K562 (cell line): ENCODE measurements at regions not wholly inside any gene's neighbourhood (a gene's known extent, or its start where the extent isn't known, plus 50 kb on each side); places are given as distances from the start of the nearest gene placed in this dataset.

ENCODE experiments used
- ATAC-seq: fragments of 200-7000 bp; cut with Tn5 transposase; 3 replicates; pipeline ENCODE4 v1.9.1; 2020; ENCODE audit warnings: moderate library complexity
- BruUV-seq: library from RNA; stranded (reverse); fragments of 400-500 nt; replicated peaks from 2 replicates; lab custom pipeline; 2021; lab: Mats Ljungman, UMichigan
- CTCF ChIA-PET: fragments of 300-600 bp; formaldehyde crosslinking; extraction: SDS; loops from one replicate; lab custom pipeline; 2021; ENCODE audit warnings: low intra/inter-chr PET ratio; lab: Yijun Ruan, JAX
- POLR2A ChIA-PET: fragments of 300-600, 350-650 bp; sonication (Branson Sonifier 250); formaldehyde crosslinking; extraction: SDS; loops from one replicate; lab custom pipeline; 2021; ENCODE audit warnings: antibody characterized with exemption, inconsistent platforms; lab: Yijun Ruan, JAX
- DNase-seq, 4 experiments: peaks; one replicate each; pipeline versions ENCODE4 v3.0.0 to v3.0.0-alpha.2; 2011 to 2018; ENCODE audit warnings: low spot score in 3 of 4, mixed read lengths in 3 of 4; ENCODE audit errors: extremely low read depth in 1 of 4
- FAIRE-seq: peaks from 2 replicates; lab custom pipeline; 2011; peaks lifted over from hg19 to GRCh38; lab: Jason Lieb, UNC
- H2AFZ ChIP-seq: 2 replicates; pipeline ENCODE4 v1.6.0; 2011; ENCODE audit warnings: low read depth, low read length, control low read depth, inconsistent platforms
- H3K27ac ChIP-seq: fragments of 200-600 bp; 3 replicates; pipeline ENCODE4 v1.8.0; 2011; ENCODE audit warnings: low read depth, mild to moderate bottlenecking, control low read depth, inconsistent platforms, low read length, moderate library complexity, mixed read lengths; ENCODE audit errors: extremely low read depth
- H3K27me3 ChIP-seq, 2 experiments: fragments of 300-600 bp in 1 of 2; 2 replicates in 1 of 2; 3 replicates in 1 of 2; pipeline versions ENCODE4 v1.6.0 to v1.8.0; 2011; ENCODE audit warnings: inconsistent platforms in 2 of 2, low read length in 2 of 2, mild to moderate bottlenecking in 1 of 2, mixed read lengths in 1 of 2, moderate library complexity in 1 of 2; ENCODE audit not compliant: control insufficient read depth in 2 of 2, insufficient read depth in 2 of 2
- H3K36me3 ChIP-seq: fragments of 300-600 bp; 3 replicates; pipeline ENCODE4 v1.8.0; 2011; ENCODE audit warnings: mild to moderate bottlenecking, low read length, inconsistent platforms; ENCODE audit not compliant: control insufficient read depth, insufficient read depth
- H3K4me1 ChIP-seq, 2 experiments: fragments of 200-600 bp in 1 of 2; replicated peaks in 1 of 2; 2 replicates in 1 of 2; 3 replicates in 1 of 2; pipeline versions ENCODE4 v1.5.1 to v1.8.0; 2011; ENCODE audit warnings: inconsistent platforms in 2 of 2, low read length in 2 of 2, mild to moderate bottlenecking in 1 of 2, mixed read lengths in 1 of 2, moderate library complexity in 1 of 2; ENCODE audit not compliant: control insufficient read depth in 2 of 2, insufficient read depth in 2 of 2
- H3K4me2 ChIP-seq: 2 replicates; pipeline ENCODE4 v1.6.1; 2011; ENCODE audit warnings: low read length, control low read depth, inconsistent platforms, mixed read lengths; ENCODE audit not compliant: insufficient read depth
- H3K4me3 ChIP-seq: fragments of 200-600 bp; sonication (generic), shearing (Covaris generic); 2 replicates; pipeline ENCODE4 v1.5.1; 2016; ENCODE audit warnings: control low read depth, inconsistent platforms
- H3K79me2 ChIP-seq: fragments of 200-600 bp; 3 replicates; pipeline ENCODE4 v1.8.0; 2011; ENCODE audit warnings: low read length, inconsistent platforms; ENCODE audit not compliant: control insufficient read depth, insufficient read depth
- H3K9ac ChIP-seq, 2 experiments: 2 replicates each; pipeline versions ENCODE4 v1.6.0 to v1.6.1; 2011; ENCODE audit warnings: low read depth in 2 of 2, low read length in 2 of 2, control low read depth in 1 of 2, inconsistent platforms in 1 of 2, mild to moderate bottlenecking in 1 of 2, mixed read lengths in 1 of 2; ENCODE audit not compliant: insufficient read depth in 1 of 2
- H3K9me1 ChIP-seq: one replicate; pipeline ENCODE4 v1.6.0; 2011; ENCODE audit warnings: inconsistent platforms, mild to moderate bottlenecking, low read length, moderate library complexity; ENCODE audit not compliant: control insufficient read depth, insufficient read depth
- H3K9me3 ChIP-seq: replicated peaks from 2 replicates; pipeline ENCODE4 v1.5.1; 2011; ENCODE audit warnings: low read depth, low read length, inconsistent platforms; ENCODE audit not compliant: control insufficient read depth, insufficient read depth
- H4K20me1 ChIP-seq: replicated peaks from 2 replicates; pipeline ENCODE4 v1.6.1; 2011; ENCODE audit warnings: low read length, inconsistent platforms, mixed read lengths; ENCODE audit not compliant: control insufficient read depth, insufficient read depth
- CEBPG ChIP-seq, 3 experiments: fragments of 200-800 bp in 1 of 3; sonication (Bioruptor generic) in 1 of 3; sonication (generic) in 1 of 3; formaldehyde crosslinking in 1 of 3; IDR thresholded peaks in 2 of 3; conservative IDR thresholded peaks in 1 of 3; 2 replicates each; pipeline versions ENCODE4 v1.6.1 to v1.8.0; 2016 to 2022; ENCODE audit warnings: missing compliant biosample characterization in 2 of 3, missing genetic modification characterization in 2 of 3, mild to moderate bottlenecking in 1 of 3, missing genetic modification reagents in 1 of 3
- ELF2 ChIP-seq: fragments of 250-450 bp; sonication (Bioruptor Pico); IDR thresholded peaks from 2 replicates; pipeline ENCODE4 v1.5.0; 2021; ENCODE audit warnings: mild to moderate bottlenecking
- MECOM ChIP-seq: fragments of 250-450 bp; sonication (Bioruptor Pico); IDR thresholded peaks from 2 replicates; pipeline ENCODE4 v1.8.0; 2022; ENCODE audit warnings: inconsistent platforms
- RBM25 ChIP-seq: fragments of 200-400 bp; formaldehyde crosslinking; IDR thresholded peaks from 2 replicates; pipeline ENCODE4 v1.6.1; 2018; ENCODE audit warnings: low read length, low read depth, moderate library complexity; ENCODE audit not compliant: severe bottlenecking
- SMARCB1 ChIP-seq: IDR thresholded peaks from 2 replicates; pipeline ENCODE4 v1.6.1; 2011; ENCODE audit warnings: improper control_type of control experiment, low read depth; ENCODE audit not compliant: insufficient read length
- ZNF134 ChIP-seq: fragments of 250-450 bp; sonication (Bioruptor Pico); conservative IDR thresholded peaks from 2 replicates; pipeline ENCODE4 v1.4.0; 2020
- ZNF146 ChIP-seq: IDR thresholded peaks from one replicate; pipeline ENCODE4 v1.6.1; 2018; ENCODE audit warnings: missing compliant biosample characterization; ENCODE audit not compliant: unreplicated experiment
- WGBS: fragments of 100-300 bp; shearing (Covaris generic); methylation state at CpG from one replicate; pipeline ENCODE4 v1.1.6; 2016; ENCODE audit warnings: low coverage, mixed read lengths; ENCODE audit not compliant: insufficient coverage; ENCODE audit errors: missing lambda C conversion rate; 5-methylcytosine and 5-hydroxymethylcytosine counted together
- in situ Hi-C: fragments of 300-500 bp; cut with MboI; formaldehyde crosslinking; loops from 4 replicates; pipeline ENCODE4 v1.15.0; 2018; ENCODE audit warnings: inconsistent platforms, mixed read lengths
- intact Hi-C: fragments of 100-400 bp; cut with micrococcal nuclease; formaldehyde crosslinking; loops from 2 replicates; pipeline ENCODE4 v1.14.2; 2022
- TF ChIP-seq, protein P1 (sequence below): fragments of 250-450 bp; sonication (Bioruptor Pico); IDR thresholded peaks from 2 replicates; pipeline ENCODE4 v1.4.0; 2020; ENCODE audit warnings: mild to moderate bottlenecking, moderate library complexity

DNA sequence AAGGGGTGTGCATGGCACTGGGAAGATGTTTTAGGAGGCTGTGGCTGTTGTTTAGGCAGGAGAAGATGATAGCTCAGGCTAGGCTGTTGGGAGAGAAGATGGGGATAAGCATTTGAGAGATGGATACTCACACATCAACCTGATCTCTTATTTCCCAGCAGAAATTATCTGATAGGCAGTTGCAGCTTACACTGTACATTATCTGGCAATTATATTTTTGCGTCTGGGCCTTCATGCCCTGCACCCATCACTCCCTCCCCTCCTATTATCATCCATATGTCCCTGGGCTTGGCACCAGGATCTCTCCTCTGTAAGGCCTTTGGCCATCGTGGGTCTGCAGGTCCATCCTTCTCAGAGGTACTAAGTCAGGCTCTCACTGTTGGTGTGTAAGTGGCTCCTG, 401.0 kb upstream of the EEF2KMT start:
- DNase-seq, result no peak
- ChIA-PET POLR2A (interaction anchor here (0.6 to 0.8 kb wide), 2 partner anchors 27 to 38 kb away, joined by 3 to 4 read pairs; no protein-coding TSS in a partner anchor), CTCF (no interaction called here)
- Histone ChIP-seq H3K4me2 (no peak overlapping the region), H3K4me3 (no peak overlapping the region), H3K27ac (no peak overlapping the region), H3K9ac (no peak overlapping the region), H3K4me1 (no peaks in the 10 kb centered on the region), H3K79me2 (no peaks in the 10 kb centered on the region), H3K27me3 (no peaks in the 10 kb centered on the region; a peak in 1 of 5 replicates), H3K36me3 (no peaks in the 10 kb centered on the region), H3K9me1 (no peaks in the 10 kb centered on the region), H3K9me3 (no peaks in the 10 kb centered on the region), H4K20me1 (0 out of 2 replicates have a peak, but pooled peaks cover 4% of the 10 kb centered on the region), H2AFZ (no peak overlapping the region)
- no peak for FAIRE-seq
- ATAC-seq, result no peak
- in situ Hi-C loops, result loop anchor here (10.0 to 25.0 kb wide), 2 partner anchors 261 to 1146 kb away; no protein-coding TSS in a partner anchor
- no TSS peak for BruUV-seq
- intact Hi-C loops, result no loop called here
- 0% methylated on average over 2 of the region's 2 CpGs for WGBS
- TF ChIP-seq ZNF134 (CRISPR knock-in tag) (no peak), ELF2 (CRISPR knock-in tag) (no peak)

DNA sequence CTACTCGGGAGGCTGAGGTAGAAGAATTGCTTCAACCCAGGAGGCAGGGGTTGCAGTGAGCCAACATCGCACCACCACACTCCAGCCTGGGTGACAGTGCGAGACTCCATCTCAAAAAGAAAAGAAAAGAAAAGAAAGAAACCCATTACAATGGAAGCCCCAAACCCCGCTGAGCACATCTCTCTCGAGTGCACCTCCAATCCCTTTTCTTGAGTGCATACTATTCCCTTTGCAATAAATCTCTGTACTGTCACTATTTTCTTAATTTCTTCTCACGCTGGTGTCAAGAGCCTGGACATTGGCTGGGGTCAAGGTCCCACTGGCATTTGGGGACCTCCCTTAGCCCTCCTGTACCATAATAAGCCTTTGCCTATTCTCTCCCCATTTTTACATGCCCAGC, 398.4 kb upstream of the EEF2KMT start:
- BruUV-seq, result no TSS peak
- H4K20me1 ChIP-seq, result no peaks in the 10 kb centered on the region
- intact Hi-C loops, result no loop called here

More for the DNA sequence above, 398.4 kb upstream of the EEF2KMT start:
- H2AFZ ChIP-seq, result no peak overlapping the region
- in situ Hi-C loops, result loop anchor here (10.0 to 25.0 kb wide), 2 partner anchors 259 to 1149 kb away; no protein-coding TSS in a partner anchor
- no peaks in the 10 kb centered on the region for H3K9me3 ChIP-seq
- H3K27me3 ChIP-seq, result no peaks in the 10 kb centered on the region; a peak in 1 of 5 replicates
- no peak overlapping the region for H3K4me2 ChIP-seq
- FAIRE-seq, result no peak
- POLR2A ChIA-PET, result no interaction called here
- H3K27ac ChIP-seq, result no peak overlapping the region
- WGBS, result 0% methylated on average over 6 of the region's 6 CpGs
- no peaks in the 10 kb centered on the region for H3K36me3 ChIP-seq
- DNase-seq, result no peak
- H3K9ac ChIP-seq, result no peak overlapping the region
- H3K79me2 ChIP-seq, result no peaks in the 10 kb centered on the region
- H3K4me3 ChIP-seq, result no peak overlapping the region
- TF ChIP-seq ZNF146 (CRISPR knock-in tag) (peak; percentile 72), CEBPG (CRISPR knock-in tag; IDR thresholded peaks at IDR 0.05) (no peak), CEBPG (tag; conservative IDR thresholded peaks at IDR 0.05 in 1 of 2, IDR thresholded peaks at IDR 0.05 in 1 of 2) (no peak), MECOM (CRISPR knock-in tag) (no peak), RBM25 (peak; percentile 61), SMARCB1 (no peak)
- TF ChIP-seq, protein P1, sequence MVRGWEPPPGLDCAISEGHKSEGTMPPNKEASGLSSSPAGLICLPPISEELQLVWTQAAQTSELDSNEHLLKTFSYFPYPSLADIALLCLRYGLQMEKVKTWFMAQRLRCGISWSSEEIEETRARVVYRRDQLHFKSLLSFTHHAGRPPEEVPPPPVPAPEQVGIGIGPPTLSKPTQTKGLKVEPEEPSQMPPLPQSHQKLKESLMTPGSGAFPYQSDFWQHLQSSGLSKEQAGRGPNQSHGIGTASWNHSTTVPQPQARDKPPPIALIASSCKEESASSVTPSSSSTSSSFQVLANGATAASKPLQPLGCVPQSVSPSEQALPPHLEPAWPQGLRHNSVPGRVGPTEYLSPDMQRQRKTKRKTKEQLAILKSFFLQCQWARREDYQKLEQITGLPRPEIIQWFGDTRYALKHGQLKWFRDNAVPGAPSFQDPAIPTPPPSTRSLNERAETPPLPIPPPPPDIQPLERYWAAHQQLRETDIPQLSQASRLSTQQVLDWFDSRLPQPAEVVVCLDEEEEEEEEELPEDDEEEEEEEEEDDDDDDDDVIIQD (CRISPR knock-in tag), result no peak
- H3K4me1 ChIP-seq, result no peaks in the 10 kb centered on the region
- no peaks in the 10 kb centered on the region for H3K9me1 ChIP-seq
- CTCF ChIA-PET, result no interaction called here
- no peak for ATAC-seq
